ENCODE measurements at regions not wholly inside any gene's neighbourhood (a gene's known extent, or its start where the extent isn't known, plus 50 kb on each side); places are given as distances from the start of the nearest gene placed in this dataset.

DNA sequence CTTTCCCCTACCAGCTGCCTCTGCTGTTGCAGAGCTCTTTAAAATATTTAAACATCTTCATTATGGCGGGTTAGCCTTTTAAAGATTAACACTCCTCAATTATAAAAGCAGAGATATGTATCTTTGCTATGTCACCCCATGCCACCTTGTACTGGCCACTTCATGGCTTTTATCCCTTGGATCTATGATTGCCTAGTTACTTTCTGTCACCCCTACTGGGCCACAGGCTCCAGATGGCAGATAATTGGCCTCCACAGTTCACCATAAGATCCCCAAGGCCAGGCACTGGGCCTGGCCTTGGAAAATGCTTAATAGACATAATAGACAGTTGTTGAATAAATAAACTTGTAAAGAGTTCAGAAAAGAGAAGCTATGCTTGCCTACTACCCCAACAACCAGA, 142.0 kb upstream of the SHB start:
- Mint-ChIP-seq H3K4me3 (ENCODE audit: unreplicated experiment) (no peak overlapping the region), H3K36me3 (ENCODE audit: low read depth, unreplicated experiment) (peaks cover 6% of the 10 kb centered on the region), H3K27me3 (ENCODE audit: unreplicated experiment) (peaks cover 7% of the 10 kb centered on the region), H3K27ac (ENCODE audit: unreplicated experiment) (no peak overlapping the region), H3K9me3 (ENCODE audit: unreplicated experiment) (no peaks in the 10 kb centered on the region), H3K4me1 (ENCODE audit: unreplicated experiment) (peaks cover 36% of the 10 kb centered on the region)
- DNase-seq (ENCODE audit: low spot score), result no peak
- TF ChIP-seq, protein P1, sequence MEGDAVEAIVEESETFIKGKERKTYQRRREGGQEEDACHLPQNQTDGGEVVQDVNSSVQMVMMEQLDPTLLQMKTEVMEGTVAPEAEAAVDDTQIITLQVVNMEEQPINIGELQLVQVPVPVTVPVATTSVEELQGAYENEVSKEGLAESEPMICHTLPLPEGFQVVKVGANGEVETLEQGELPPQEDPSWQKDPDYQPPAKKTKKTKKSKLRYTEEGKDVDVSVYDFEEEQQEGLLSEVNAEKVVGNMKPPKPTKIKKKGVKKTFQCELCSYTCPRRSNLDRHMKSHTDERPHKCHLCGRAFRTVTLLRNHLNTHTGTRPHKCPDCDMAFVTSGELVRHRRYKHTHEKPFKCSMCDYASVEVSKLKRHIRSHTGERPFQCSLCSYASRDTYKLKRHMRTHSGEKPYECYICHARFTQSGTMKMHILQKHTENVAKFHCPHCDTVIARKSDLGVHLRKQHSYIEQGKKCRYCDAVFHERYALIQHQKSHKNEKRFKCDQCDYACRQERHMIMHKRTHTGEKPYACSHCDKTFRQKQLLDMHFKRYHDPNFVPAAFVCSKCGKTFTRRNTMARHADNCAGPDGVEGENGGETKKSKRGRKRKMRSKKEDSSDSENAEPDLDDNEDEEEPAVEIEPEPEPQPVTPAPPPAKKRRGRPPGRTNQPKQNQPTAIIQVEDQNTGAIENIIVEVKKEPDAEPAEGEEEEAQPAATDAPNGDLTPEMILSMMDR (IDR thresholded peaks at IDR 0.05; ENCODE audit: unreplicated experiment), result no peak

DNA sequence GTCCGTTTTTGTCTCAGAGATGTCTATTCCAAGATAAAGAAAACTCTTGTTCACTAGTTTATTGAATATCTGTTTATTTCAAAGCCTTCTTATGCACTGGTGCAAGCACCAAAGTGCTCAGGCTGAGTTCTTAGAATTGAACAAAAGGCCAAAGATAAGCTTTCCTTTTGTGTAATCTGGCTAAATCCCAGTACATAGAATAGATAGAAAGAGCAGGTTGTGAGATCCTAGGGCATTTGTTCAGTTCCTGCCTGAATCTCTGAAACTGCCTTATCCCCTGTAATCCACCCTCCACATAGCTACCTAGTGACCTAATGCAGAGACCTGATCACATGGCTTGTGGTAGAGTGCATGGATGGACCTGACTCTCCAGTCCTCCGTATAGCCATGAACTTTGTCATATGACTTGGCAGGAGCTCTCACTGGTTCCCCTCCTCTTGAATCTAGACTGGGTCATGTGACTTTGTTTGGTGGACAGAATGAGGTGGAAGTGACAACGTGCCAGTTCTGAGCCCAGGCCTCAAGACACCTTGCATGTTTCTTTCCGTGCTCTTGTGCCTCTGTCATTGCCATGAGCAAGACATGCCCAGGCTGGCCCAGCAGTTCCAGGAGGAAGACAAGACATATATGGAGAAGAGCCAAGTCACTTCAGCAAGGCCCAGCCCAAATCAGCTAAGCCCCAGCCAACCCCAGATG, 139.3 kb upstream of the SHB start:
- Mint-ChIP-seq H3K4me3 (ENCODE audit: unreplicated experiment) (no peak overlapping the region), H3K27me3 (ENCODE audit: unreplicated experiment) (peaks cover 10% of the 10 kb centered on the region), H3K4me1 (ENCODE audit: unreplicated experiment) (peaks cover 28% of the 10 kb centered on the region), H3K9me3 (ENCODE audit: unreplicated experiment) (no peaks in the 10 kb centered on the region), H3K27ac (ENCODE audit: unreplicated experiment) (no peak overlapping the region), H3K36me3 (ENCODE audit: low read depth, unreplicated experiment) (peaks cover 6% of the 10 kb centered on the region)
- DNase-seq (ENCODE audit: low spot score), result no peak
- TF ChIP-seq, protein P1 (IDR thresholded peaks at IDR 0.05; ENCODE audit: unreplicated experiment), result no peak

DNA sequence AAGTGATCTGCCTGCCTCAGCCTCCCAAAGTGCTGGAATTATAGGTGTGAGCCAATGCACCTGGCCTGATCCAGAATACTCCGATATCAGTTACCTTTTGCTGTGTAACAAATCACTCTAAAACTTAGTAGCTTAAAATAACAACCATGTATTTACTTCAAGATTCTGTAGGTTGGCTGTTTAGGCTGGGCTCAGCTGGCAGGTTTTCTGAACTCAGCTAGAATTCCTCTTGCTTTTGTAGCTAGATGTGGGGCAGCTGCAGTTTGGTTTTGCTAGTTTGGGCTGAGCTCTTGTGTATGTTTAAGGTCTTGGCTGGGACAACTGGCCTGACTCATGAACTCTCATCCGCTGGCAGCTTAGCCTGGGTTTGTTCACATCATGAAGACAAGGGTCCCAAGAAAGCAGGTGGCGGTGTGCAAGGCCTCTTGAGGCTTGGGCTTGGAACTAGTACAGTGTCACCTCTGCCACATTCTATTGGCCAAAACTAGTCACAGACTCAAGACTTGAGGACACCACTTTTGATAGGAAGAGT, 138.3 kb upstream of the SHB start:
- Mint-ChIP-seq H3K36me3 (ENCODE audit: low read depth, unreplicated experiment) (no peaks in the 10 kb centered on the region), H3K9me3 (ENCODE audit: unreplicated experiment) (no peaks in the 10 kb centered on the region), H3K4me3 (ENCODE audit: unreplicated experiment) (no peak overlapping the region), H3K4me1 (ENCODE audit: unreplicated experiment) (peaks cover 24% of the 10 kb centered on the region), H3K27me3 (ENCODE audit: unreplicated experiment) (peaks cover 7% of the 10 kb centered on the region), H3K27ac (ENCODE audit: unreplicated experiment) (peak overlapping the region; percentile 30)
- TF ChIP-seq, protein P1 (IDR thresholded peaks at IDR 0.05; ENCODE audit: unreplicated experiment), result no peak
- DNase-seq (ENCODE audit: low spot score), result no peak

DNA sequence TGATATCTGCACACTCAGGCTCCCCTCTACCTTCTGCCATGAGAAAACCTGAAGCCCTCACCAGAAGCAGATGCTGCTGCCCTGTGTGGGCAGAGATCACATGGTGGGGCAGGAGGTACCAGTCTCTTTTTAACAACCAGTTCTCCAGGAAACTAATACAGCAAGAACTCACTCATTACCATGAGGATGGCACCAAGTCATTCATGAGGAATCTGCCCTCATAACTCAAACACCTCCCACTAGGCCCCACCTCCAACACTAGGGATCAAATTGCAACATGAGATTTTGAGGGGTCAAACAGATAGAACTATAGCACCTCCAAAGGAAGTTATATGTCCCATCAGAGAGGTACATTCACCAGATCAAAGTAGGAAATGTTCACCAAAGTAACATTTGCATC, 136.3 kb upstream of the SHB start:
- no peaks in the 10 kb centered on the region for H3K36me3 Mint-ChIP-seq (ENCODE audit: low read depth, unreplicated experiment)
- H3K4me3 Mint-ChIP-seq (ENCODE audit: unreplicated experiment), result no peak overlapping the region
- no peak for DNase-seq (ENCODE audit: low spot score)
- TF ChIP-seq, protein P1 (IDR thresholded peaks at IDR 0.05; ENCODE audit: unreplicated experiment), result no peak
- H3K9me3 Mint-ChIP-seq (ENCODE audit: unreplicated experiment), result no peaks in the 10 kb centered on the region
- peaks cover 10% of the 10 kb centered on the region for H3K27me3 Mint-ChIP-seq (ENCODE audit: unreplicated experiment)
- no peak overlapping the region for H3K27ac Mint-ChIP-seq (ENCODE audit: unreplicated experiment)
- peaks cover 21% of the 10 kb centered on the region for H3K4me1 Mint-ChIP-seq (ENCODE audit: unreplicated experiment)

DNA sequence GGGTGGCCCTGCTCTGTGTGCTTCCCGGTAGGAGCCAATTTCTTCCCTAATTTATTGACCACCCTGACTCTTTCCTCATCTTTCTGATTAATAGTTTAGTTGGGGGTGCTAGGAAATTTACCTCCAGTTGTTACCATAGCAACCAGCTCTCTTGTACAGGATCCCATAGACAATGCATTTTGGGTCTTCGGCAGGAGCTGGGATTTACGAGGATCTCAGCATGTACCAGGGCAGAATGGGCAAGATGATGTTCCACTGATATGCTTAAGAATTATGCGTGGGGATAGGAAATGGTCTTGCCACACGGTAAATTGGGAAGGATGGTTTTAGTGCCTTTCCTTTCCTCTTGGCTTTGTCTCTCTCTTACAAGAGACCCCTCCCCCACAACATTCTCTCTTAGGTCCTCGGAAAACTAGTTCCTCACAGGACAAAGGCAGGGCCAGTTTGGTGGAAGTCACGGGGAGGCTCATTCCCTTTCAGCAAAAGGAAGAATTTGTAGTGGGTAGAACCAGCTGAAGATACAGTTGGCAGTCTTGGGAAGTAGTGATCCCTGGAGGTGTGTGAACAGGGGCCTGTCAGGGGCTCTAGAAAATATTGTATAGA, 133.4 kb upstream of the SHB start:
- peaks cover 21% of the 10 kb centered on the region for H3K4me1 Mint-ChIP-seq (ENCODE audit: unreplicated experiment)
- TF ChIP-seq, protein P1 (IDR thresholded peaks at IDR 0.05; ENCODE audit: unreplicated experiment), result no peak
- no peak overlapping the region for H3K4me3 Mint-ChIP-seq (ENCODE audit: unreplicated experiment)
- DNase-seq (ENCODE audit: low spot score), result no peak
- H3K27me3 Mint-ChIP-seq (ENCODE audit: unreplicated experiment), result peaks cover 12% of the 10 kb centered on the region
- no peaks in the 10 kb centered on the region for H3K9me3 Mint-ChIP-seq (ENCODE audit: unreplicated experiment)
- no peaks in the 10 kb centered on the region for H3K36me3 Mint-ChIP-seq (ENCODE audit: low read depth, unreplicated experiment)
- peak overlapping the region; percentile 32 for H3K27ac Mint-ChIP-seq (ENCODE audit: unreplicated experiment)
